Ovary (tissue), 3 donors: ENCODE measurements at regions not wholly inside any gene's neighbourhood (a gene's known extent, or its start where the extent isn't known, plus 50 kb on each side); places are given as distances from the start of the nearest gene placed in this dataset.

Source experiments
- CTCF ChIP-seq, 3 donors: fragments of 450-650 bp in 2 of 3; fragments of 200-600 bp in 1 of 3; IDR thresholded peaks; one replicate each; pipeline versions ENCODE4 v1.5.1 to v1.8.0; 2016 to 2022; ENCODE audit warnings: antibody characterized with exemption in 3 of 3, mild to moderate bottlenecking in 1 of 3
- POLR2A ChIP-seq: fragments of 450-650 bp; IDR thresholded peaks from one replicate; pipeline ENCODE4 v1.6.1; 2017; ENCODE audit warnings: antibody characterized with exemption, mild to moderate bottlenecking, moderate library complexity
- donor health status: DM: no; HTN: no; CAD: no.

DNA sequence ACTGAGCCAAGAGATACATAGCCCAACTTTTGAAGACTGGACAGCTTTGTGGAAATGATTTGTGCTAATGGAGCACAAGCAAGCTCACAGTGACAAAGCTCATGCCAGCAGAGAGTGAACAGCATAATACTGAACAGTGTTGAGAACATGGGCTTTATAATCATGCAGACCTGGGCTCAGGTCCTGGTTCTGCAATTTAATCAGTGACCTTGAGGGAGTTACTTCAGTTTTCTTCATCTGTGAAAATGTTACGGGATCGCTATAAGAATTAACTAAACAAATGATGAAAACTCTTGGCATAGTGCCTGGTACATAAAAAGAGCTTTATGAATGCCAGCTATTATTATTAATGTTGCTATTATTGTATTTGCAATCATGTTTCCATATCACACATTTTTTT lies 690.5 kb upstream of the LRRN3 start:
- TF ChIP-seq POLR2A (no peak), CTCF (IDR thresholded peaks at IDR 0.05) (no peak)
